SU-DHL-6 (cell line): ENCODE measurements at regions not wholly inside any gene's neighbourhood (a gene's known extent, or its start where the extent isn't known, plus 50 kb on each side); places are given as distances from the start of the nearest gene placed in this dataset.

Source experiments
- CTCF ChIP-seq: fragments of 200-600 bp; sonication (generic); IDR thresholded peaks from one replicate; pipeline ENCODE4 v1.5.1; 2017; ENCODE audit warnings: antibody characterized with exemption, mild to moderate bottlenecking, low read length, moderate library complexity; ENCODE audit not compliant: insufficient read depth, poor library complexity, severe bottlenecking
- EZH2phosphoT487 ChIP-seq: fragments of 200-600 bp; sonication (generic), shearing (Covaris generic); conservative IDR thresholded peaks from 2 replicates; pipeline ENCODE4 v1.6.1; 2018; ENCODE audit warnings: mild to moderate bottlenecking, antibody characterized with exemption, low read length, moderate library complexity, mixed read lengths

DNA sequence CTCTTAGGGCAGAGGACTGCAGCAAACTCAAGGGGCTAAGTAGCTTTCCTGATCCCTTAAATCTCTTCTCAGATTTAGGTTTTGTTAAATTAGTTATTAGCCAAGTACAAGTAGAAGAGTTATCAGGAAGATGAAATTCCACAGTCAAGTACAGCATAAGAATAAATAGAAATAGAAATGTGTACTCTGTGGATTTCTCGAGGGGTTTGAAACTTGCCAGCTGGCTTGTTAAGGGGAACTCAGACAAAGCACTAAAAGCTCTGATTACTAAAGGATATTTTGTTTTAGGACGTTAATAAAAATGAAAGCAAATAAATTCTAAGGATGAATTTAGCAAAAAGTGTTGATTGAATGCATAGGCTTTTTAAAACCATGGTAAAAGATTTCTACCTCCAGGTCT is 654.6 kb downstream of the RAPGEF2 start:
- TF ChIP-seq CTCF (no peak), EZH2phosphoT487 (no peak)
